Breast epithelium (tissue), 4 donors: ENCODE measurements at regions not wholly inside any gene's neighbourhood (a gene's known extent, or its start where the extent isn't known, plus 50 kb on each side); places are given as distances from the start of the nearest gene placed in this dataset.

Experiments used
- DNase-seq, 2 donors: peaks; one replicate each; pipeline ENCODE4 v3.0.0-alpha.2; 2019; ENCODE audit warnings: low spot score in 2 of 2
- H3K27ac ChIP-seq, 2 donors: fragments of 200-600 bp; sonication (generic) in 1 of 2; one replicate each; pipeline ENCODE4 v1.5.1; 2016 to 2019; ENCODE audit warnings: mild to moderate bottlenecking in 1 of 2
- H3K27me3 ChIP-seq, 2 donors: fragments of 200-600 bp; sonication (generic) in 1 of 2; one replicate each; pipeline versions ENCODE4 v1.5.1 to v1.6.0; 2017 to 2019; ENCODE audit warnings: control low read depth in 1 of 2, mild to moderate bottlenecking in 1 of 2
- H3K36me3 ChIP-seq: fragments of 200-600 bp; one replicate; pipeline ENCODE4 v1.5.1; 2019
- H3K4me1 ChIP-seq, 2 donors: fragments of 200-600 bp; sonication (generic); one replicate each; pipeline ENCODE4 v1.5.1; 2016 to 2019; ENCODE audit warnings: control low read depth in 1 of 2
- H3K4me3 ChIP-seq, 3 donors: fragments of 200-600 bp; sonication (generic); 1 replicate in 2 of 3; 2 replicates in 1 of 3; pipeline ENCODE4 v1.5.1; 2016 to 2019; ENCODE audit warnings: mild to moderate bottlenecking in 3 of 3, moderate library complexity in 2 of 3
- H3K9me3 ChIP-seq, 2 donors: fragments of 200-600 bp; sonication (generic) in 1 of 2; one replicate each; pipeline ENCODE4 v1.5.1; 2016 to 2019; ENCODE audit warnings: control low read depth in 1 of 2
- POLR2A ChIP-seq: fragments of 450-650 bp; IDR thresholded peaks from one replicate; pipeline ENCODE4 v1.6.1; 2016; ENCODE audit warnings: antibody characterized with exemption, mild to moderate bottlenecking, moderate library complexity
- POLR2AphosphoS5 ChIP-seq, 3 donors: sonication (generic); formaldehyde crosslinking; IDR thresholded peaks; one replicate each; pipeline ENCODE4 v1.6.1; 2017; ENCODE audit warnings: antibody characterized with exemption in 3 of 3
- intact Hi-C: fragments of 100-400 bp; cut with DNase I; formaldehyde crosslinking; loops from one replicate; pipeline ENCODE4 v1.15.1; 2023; ENCODE audit warnings: low total_unique reads
- TF ChIP-seq, protein P1 (sequence below), 3 donors: fragments of 450-650 bp; IDR thresholded peaks; one replicate each; pipeline ENCODE4 v1.5.1; 2016 to 2017; ENCODE audit warnings: antibody characterized with exemption in 3 of 3, mild to moderate bottlenecking in 3 of 3, moderate library complexity in 3 of 3

DNA sequence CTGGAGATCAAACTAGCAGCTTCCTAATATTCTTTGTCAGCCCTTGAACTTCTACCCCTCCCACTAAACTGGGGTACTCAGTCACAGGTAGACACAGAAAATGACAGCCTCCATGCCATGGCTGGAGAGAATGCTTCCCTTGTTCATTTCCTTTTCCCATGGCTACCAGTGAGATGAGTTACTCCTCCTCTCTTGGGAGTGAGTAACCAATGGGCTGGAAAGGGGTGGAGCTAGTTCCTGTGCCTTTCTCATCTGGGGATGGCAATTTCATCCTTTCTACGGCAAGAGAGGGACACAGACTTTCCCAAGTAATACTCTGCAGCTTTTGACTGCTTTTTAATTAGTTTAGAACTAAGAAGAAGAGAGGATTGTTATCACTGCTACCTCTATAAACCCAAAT, 1045.6 kb upstream of the WWC1 start:
- intact Hi-C loops = no loop called here
- no peak for TF ChIP-seq POLR2AphosphoS5 (IDR thresholded peaks at IDR 0.05)
- TF ChIP-seq, protein P1, sequence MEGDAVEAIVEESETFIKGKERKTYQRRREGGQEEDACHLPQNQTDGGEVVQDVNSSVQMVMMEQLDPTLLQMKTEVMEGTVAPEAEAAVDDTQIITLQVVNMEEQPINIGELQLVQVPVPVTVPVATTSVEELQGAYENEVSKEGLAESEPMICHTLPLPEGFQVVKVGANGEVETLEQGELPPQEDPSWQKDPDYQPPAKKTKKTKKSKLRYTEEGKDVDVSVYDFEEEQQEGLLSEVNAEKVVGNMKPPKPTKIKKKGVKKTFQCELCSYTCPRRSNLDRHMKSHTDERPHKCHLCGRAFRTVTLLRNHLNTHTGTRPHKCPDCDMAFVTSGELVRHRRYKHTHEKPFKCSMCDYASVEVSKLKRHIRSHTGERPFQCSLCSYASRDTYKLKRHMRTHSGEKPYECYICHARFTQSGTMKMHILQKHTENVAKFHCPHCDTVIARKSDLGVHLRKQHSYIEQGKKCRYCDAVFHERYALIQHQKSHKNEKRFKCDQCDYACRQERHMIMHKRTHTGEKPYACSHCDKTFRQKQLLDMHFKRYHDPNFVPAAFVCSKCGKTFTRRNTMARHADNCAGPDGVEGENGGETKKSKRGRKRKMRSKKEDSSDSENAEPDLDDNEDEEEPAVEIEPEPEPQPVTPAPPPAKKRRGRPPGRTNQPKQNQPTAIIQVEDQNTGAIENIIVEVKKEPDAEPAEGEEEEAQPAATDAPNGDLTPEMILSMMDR (IDR thresholded peaks at IDR 0.05) = no peak
- TF ChIP-seq POLR2A = no peak
- H3K4me3 ChIP-seq = no peak overlapping the region
- H3K36me3 ChIP-seq = no peaks in the 10 kb centered on the region
- H3K27me3 ChIP-seq = no peaks in the 10 kb centered on the region
- no peak overlapping the region for H3K27ac ChIP-seq
- H3K9me3 ChIP-seq = no peaks in the 10 kb centered on the region
- H3K4me1 ChIP-seq = no peaks in the 10 kb centered on the region
- DNase-seq = no peak

DNA sequence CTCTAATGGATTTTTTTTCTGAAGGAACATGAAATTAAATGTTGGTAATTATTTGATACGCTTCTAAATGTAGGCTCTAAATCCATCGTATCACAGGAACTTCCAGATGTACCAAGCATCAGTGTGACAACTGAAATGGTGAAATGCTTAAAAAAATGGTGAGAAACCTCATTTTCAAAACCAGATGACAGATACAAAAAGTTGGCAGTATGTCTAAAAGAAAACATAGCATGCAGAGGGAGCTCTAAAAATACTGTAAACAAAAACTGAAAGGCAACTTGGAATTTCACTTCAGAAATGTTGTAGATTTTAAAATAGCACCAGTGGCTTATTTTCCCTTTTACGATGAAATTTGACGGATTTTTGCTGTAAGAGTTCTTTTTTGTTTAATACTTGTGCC, 1043.6 kb upstream of the WWC1 start:
- H3K4me3 ChIP-seq = no peak overlapping the region
- H3K4me1 ChIP-seq = no peaks in the 10 kb centered on the region
- H3K27ac ChIP-seq = no peak overlapping the region
- H3K9me3 ChIP-seq = no peaks in the 10 kb centered on the region
- no peaks in the 10 kb centered on the region for H3K27me3 ChIP-seq
- no peak for TF ChIP-seq POLR2AphosphoS5 (IDR thresholded peaks at IDR 0.05)
- TF ChIP-seq, protein P1 (IDR thresholded peaks at IDR 0.05) = no peak
- no peak for TF ChIP-seq POLR2A
- no peaks in the 10 kb centered on the region for H3K36me3 ChIP-seq
- no peak for DNase-seq
- intact Hi-C loops = no loop called here

DNA sequence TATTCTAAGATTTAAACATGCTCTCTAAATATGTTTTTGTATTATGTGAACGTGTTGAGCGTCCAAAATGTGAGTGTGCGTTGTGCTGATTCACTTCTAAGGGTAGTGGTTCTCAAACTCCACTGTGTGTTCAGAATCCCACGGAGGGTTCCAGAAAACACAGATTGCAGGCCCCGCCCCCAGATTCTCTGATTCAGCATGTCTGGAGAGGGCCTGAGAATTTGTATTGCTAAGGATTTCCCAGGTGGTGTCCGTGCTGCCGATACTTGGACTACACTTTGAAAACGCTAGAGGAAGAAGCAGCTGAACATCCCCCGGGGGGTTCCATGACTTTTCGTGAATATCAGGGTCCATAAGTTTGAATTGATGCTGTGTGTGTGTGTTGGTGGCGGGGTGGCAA, 1043.2 kb upstream of the WWC1 start:
- intact Hi-C loops = no loop called here
- H3K27ac ChIP-seq = no peak overlapping the region
- H3K4me1 ChIP-seq = no peaks in the 10 kb centered on the region
- H3K36me3 ChIP-seq = no peaks in the 10 kb centered on the region
- DNase-seq = no peak
- H3K27me3 ChIP-seq = no peaks in the 10 kb centered on the region
- no peaks in the 10 kb centered on the region for H3K9me3 ChIP-seq
- TF ChIP-seq, protein P1 (IDR thresholded peaks at IDR 0.05) = no peak
- TF ChIP-seq POLR2A = no peak
- no peak for TF ChIP-seq POLR2AphosphoS5 (IDR thresholded peaks at IDR 0.05)
- H3K4me3 ChIP-seq = no peak overlapping the region

DNA sequence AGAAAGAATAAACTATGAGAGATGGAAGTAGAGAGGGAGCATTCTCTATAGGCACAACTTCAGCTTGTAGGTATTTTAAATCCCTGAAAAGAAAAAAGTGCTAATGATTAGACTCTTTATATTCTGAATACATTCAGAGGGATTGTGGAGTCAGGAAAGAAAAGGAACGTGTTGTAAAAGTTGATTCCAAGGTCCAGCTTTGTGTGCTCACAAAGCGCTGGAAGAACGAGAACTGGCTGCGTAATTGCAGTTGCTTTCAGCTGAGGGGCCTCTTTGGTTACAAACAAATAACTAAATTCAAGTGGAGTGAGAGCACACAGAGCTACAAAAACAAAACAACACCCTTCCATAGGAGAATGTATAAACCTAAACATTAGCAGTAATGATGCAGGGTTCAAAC, 1040.4 kb upstream of the WWC1 start:
- Histone ChIP-seq H3K4me1 (no peaks in the 10 kb centered on the region), H3K27ac (no peak overlapping the region), H3K36me3 (no peaks in the 10 kb centered on the region), H3K4me3 (no peak overlapping the region), H3K9me3 (no peaks in the 10 kb centered on the region), H3K27me3 (no peaks in the 10 kb centered on the region)
- DNase-seq = no peak
- intact Hi-C loops = no loop called here
- TF ChIP-seq, protein P1 (IDR thresholded peaks at IDR 0.05) = no peak
- TF ChIP-seq POLR2A = no peak
- no peak for TF ChIP-seq POLR2AphosphoS5 (IDR thresholded peaks at IDR 0.05)

DNA sequence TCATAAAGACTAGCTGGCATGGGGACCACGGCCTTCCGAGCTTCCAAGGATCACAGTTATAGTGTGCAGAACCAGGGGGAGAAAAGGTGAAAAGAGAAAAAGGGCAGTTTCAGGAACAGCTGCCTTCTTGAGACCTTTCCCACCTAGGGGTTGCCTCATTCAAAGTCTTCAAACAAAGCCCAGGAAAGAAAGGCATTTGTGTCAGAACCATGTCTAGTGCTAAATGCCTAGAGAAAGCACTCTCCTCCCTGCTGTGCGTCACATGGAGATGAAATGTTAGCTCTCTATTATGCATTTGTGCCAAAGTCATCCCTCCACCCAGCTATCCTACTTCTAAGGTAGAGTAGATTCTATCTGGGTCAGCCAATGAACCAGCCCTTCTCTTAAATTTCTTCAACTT, 1037.3 kb upstream of the WWC1 start:
- no peaks in the 10 kb centered on the region for H3K4me1 ChIP-seq
- TF ChIP-seq, protein P1 (IDR thresholded peaks at IDR 0.05) = no peak
- TF ChIP-seq POLR2A (no peak), POLR2AphosphoS5 (IDR thresholded peaks at IDR 0.05) (no peak)
- intact Hi-C loops = no loop called here
- no peak overlapping the region for H3K4me3 ChIP-seq
- H3K27me3 ChIP-seq = no peaks in the 10 kb centered on the region
- no peak for DNase-seq
- H3K9me3 ChIP-seq = no peaks in the 10 kb centered on the region
- no peaks in the 10 kb centered on the region for H3K36me3 ChIP-seq
- H3K27ac ChIP-seq = no peak overlapping the region
